Lung (tissue), 11 donors: ENCODE measurements at regions not wholly inside any gene's neighbourhood (a gene's known extent, or its start where the extent isn't known, plus 50 kb on each side); places are given as distances from the start of the nearest gene placed in this dataset.
A peak's percentile ranks its signal among the peaks of the same experiment; 100 is the strongest.

Source experiments
- ATAC-seq: fragments of 200-7000 bp; cut with Tn5 transposase; one replicate; pipeline ENCODE4 v1.9.1; 2020; ENCODE audit warnings: moderate number of reproducible peaks; ENCODE audit not compliant: insufficient read depth, low FRiP score
- DNase-seq, 3 donors: peaks; one replicate each; pipeline ENCODE4 v3.0.0-alpha.2; 2013 to 2017
- H3K27ac ChIP-seq, 2 donors: one replicate each; pipeline ENCODE4 v1.5.1; 2013; ENCODE audit warnings: mild to moderate bottlenecking in 2 of 2, moderate library complexity in 2 of 2, control low read depth in 1 of 2, inconsistent platforms in 1 of 2, low read depth in 1 of 2, low read length in 1 of 2
- H3K27me3 ChIP-seq, 3 donors: one replicate each; pipeline ENCODE4 v1.5.1; 2013; ENCODE audit warnings: low read length in 2 of 3; ENCODE audit not compliant: control insufficient read depth in 3 of 3, insufficient read depth in 3 of 3
- H3K36me3 ChIP-seq, 4 donors: one replicate each; pipeline ENCODE4 v1.5.1; 2013; ENCODE audit warnings: low read length in 4 of 4, mild to moderate bottlenecking in 1 of 4, moderate library complexity in 1 of 4; ENCODE audit not compliant: control insufficient read depth in 4 of 4, insufficient read depth in 4 of 4
- H3K4me1 ChIP-seq, 5 donors: one replicate each; pipeline ENCODE4 v1.5.1; 2013; ENCODE audit warnings: low read length in 5 of 5, mild to moderate bottlenecking in 2 of 5, moderate library complexity in 1 of 5; ENCODE audit not compliant: control insufficient read depth in 5 of 5, insufficient read depth in 5 of 5
- H3K4me3 ChIP-seq: one replicate; pipeline ENCODE4 v1.5.1; 2013; ENCODE audit warnings: mild to moderate bottlenecking, control low read depth, moderate library complexity
- H3K9ac ChIP-seq, 2 donors: one replicate each; pipeline ENCODE4 v1.5.1; 2013; ENCODE audit warnings: low read length in 2 of 2, control low read depth in 1 of 2; ENCODE audit not compliant: insufficient read depth in 1 of 2
- H3K9me3 ChIP-seq, 4 donors: one replicate each; pipeline ENCODE4 v1.5.1; 2013; ENCODE audit warnings: low read length in 3 of 4, mild to moderate bottlenecking in 1 of 4, moderate library complexity in 1 of 4; ENCODE audit not compliant: control insufficient read depth in 4 of 4, insufficient read depth in 3 of 4
- WGBS, 2 donors: extraction: QIAGEN DNeasy Blood & Tissue Kit; methylation state at CpG; one replicate each; pipeline ENCODE4 v1.1.7; 2013; 5-methylcytosine and 5-hydroxymethylcytosine counted together
- TF ChIP-seq, protein P1 (sequence below): IDR thresholded peaks from 2 replicates; pipeline ENCODE4 v1.5.1; 2012; ENCODE audit warnings: mild to moderate bottlenecking; ENCODE audit errors: control extremely low read depth, extremely low read depth
- donor health status: control.
- donor health status: control.
- donor health status: Bipolar disorder and iron deficiency.
- donor health status: healthy.
- donor health status: DM: yes; HTN: yes; CAD: no.

DNA sequence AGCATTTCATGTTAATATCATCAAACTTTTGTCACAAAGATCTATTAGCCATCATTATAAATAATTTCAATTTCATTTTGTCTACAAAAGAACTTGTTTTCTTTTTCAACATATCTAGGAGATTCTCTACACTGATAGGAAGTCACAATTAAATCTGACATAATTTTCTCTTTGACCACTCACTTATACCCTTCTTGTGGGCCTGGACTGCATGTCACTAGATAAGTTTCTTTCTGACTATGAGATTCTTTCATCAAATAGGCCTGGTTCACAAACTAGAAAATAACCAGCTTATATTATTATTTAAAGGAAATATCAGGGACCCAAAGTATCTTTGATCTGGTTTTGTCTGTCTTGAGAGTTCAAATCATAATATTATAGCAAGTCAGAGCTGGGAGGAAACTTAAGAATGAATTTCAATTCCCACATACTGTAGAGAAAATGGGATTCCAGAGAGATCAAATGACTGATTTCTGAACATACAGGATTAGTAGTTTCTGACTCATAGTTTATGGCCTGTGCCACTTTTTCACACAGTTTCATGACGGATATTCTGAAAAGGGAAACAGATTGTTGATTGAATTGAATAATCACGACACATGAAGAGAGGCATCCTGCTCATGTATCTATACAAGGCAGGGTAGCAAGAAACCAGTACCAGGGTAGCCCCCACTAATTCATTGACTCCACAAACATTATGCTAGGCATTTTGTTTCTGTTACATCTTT lies 355.8 kb downstream of the GPATCH2 start:
- Histone ChIP-seq H3K4me1 (peaks cover 0 to 10% (median 0%) of the 10 kb centered on the region in 5 donors), H3K27me3 (no peaks in the 10 kb centered on the region), H3K9ac (no peak overlapping the region), H3K27ac (no peak overlapping the region), H3K9me3 (no peaks in the 10 kb centered on the region), H3K4me3 (no peak overlapping the region), H3K36me3 (no peaks in the 10 kb centered on the region)
- WGBS, 2 donors: 53 to 69% methylated on average over 2 of the region's 2 CpGs
- ATAC-seq (no peak), DNase-seq (no peak)
- TF ChIP-seq, protein P1, sequence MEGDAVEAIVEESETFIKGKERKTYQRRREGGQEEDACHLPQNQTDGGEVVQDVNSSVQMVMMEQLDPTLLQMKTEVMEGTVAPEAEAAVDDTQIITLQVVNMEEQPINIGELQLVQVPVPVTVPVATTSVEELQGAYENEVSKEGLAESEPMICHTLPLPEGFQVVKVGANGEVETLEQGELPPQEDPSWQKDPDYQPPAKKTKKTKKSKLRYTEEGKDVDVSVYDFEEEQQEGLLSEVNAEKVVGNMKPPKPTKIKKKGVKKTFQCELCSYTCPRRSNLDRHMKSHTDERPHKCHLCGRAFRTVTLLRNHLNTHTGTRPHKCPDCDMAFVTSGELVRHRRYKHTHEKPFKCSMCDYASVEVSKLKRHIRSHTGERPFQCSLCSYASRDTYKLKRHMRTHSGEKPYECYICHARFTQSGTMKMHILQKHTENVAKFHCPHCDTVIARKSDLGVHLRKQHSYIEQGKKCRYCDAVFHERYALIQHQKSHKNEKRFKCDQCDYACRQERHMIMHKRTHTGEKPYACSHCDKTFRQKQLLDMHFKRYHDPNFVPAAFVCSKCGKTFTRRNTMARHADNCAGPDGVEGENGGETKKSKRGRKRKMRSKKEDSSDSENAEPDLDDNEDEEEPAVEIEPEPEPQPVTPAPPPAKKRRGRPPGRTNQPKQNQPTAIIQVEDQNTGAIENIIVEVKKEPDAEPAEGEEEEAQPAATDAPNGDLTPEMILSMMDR: no peak

- peak in 1 of 3 donors; percentile 5 for DNase-seq
- Histone ChIP-seq H3K9me3 (no peaks in the 10 kb centered on the region), H3K4me1 (peaks cover 0 to 16% (median 0%) of the 10 kb centered on the region in 5 donors), H3K27me3 (no peaks in the 10 kb centered on the region), H3K27ac (no peak overlapping the region), H3K36me3 (no peaks in the 10 kb centered on the region), H3K4me3 (no peak overlapping the region), H3K9ac (no peak overlapping the region)
- ATAC-seq: no peak
- TF ChIP-seq, protein P1: no peak
These were observed 356.5 kb downstream of the GPATCH2 start for GRCh38 chr1:217274416-217274815.

DNA sequence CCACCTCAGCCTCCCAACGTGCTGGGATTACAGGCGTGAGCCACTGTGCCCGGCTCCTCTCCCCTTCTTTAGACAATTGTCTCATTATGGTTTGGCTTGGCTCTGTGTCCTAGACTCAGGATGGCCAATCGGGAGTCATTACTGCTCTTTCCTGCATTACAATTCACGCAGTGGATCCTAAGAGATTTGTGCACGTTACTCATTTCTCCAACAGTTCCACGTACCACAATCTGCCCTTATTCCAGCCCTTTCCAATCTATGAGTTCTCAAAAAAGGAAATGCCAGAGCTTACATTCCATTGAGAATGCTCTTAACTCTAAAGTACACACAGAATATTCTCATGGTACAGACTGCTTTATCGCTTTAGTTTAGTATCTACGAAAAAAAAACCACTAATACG lies 357.0 kb downstream of the GPATCH2 start:
- 83 to 89% methylated on average over 10 of the region's 10 CpGs for WGBS, 2 donors
- no peak overlapping the region for H3K9ac ChIP-seq
- no peaks in the 10 kb centered on the region for H3K9me3 ChIP-seq
- DNase-seq (no peak), ATAC-seq (no peak)
- H3K36me3 ChIP-seq: no peaks in the 10 kb centered on the region
- TF ChIP-seq, protein P1: no peak
- no peak overlapping the region for H3K27ac ChIP-seq
- H3K4me1 ChIP-seq: peaks cover 0 to 18% (median 0%) of the 10 kb centered on the region in 5 donors
- H3K27me3 ChIP-seq: no peaks in the 10 kb centered on the region
- no peak overlapping the region for H3K4me3 ChIP-seq

GRCh38 chr1:217272385-217272784 lies 358.5 kb downstream of the GPATCH2 start:
- TF ChIP-seq, protein P1: no peak
- H3K4me1 ChIP-seq: peaks cover 0 to 18% (median 0%) of the 10 kb centered on the region in 5 donors
- H3K9ac ChIP-seq: no peak overlapping the region
- DNase-seq: peak in 2 of 3 donors; percentile 55 to 57
- no peak for ATAC-seq
- H3K4me3 ChIP-seq: no peak overlapping the region
- no peak overlapping the region for H3K27ac ChIP-seq
- WGBS, 2 donors: 71 to 72% methylated on average over 2 of the region's 2 CpGs
- no peaks in the 10 kb centered on the region for H3K9me3 ChIP-seq
- H3K27me3 ChIP-seq: no peaks in the 10 kb centered on the region
- H3K36me3 ChIP-seq: no peaks in the 10 kb centered on the region
